ENCODE measurements at regions not wholly inside any gene's neighbourhood (a gene's known extent, or its start where the extent isn't known, plus 50 kb on each side); places are given as distances from the start of the nearest gene placed in this dataset.

DNA sequence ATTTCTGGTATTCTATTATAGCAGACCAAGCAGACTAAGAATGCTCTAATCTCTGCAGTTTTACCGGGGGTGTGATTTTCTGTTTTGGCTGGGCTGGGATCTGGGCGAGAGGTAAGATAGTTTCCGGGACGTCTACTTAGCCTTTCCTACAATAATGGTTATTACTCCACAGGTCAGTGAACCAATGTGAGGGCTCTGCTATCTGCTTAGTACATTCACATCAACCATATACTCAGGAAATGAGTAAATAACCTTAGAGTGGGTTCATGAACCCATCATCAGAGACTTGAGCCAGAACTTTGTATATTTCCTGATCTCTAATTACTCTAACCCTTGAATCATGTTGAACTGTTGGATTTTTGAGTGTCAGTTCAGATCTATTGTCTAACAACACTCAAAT is 90.1 kb upstream of the NOL4 start:
- Histone ChIP-seq H3K4me1 (no peaks in the 10 kb centered on the region), H3K27ac (no peak overlapping the region), H3K27me3 (no peaks in the 10 kb centered on the region), H3K36me3 (no peaks in the 10 kb centered on the region), H3K4me3 (no peak overlapping the region), H3K9me3 (no peaks in the 10 kb centered on the region)
- intact Hi-C loops (cut with DNase I; ENCODE audit: low total_unique reads): no loop called here
- DNase-seq: no peak
- TF ChIP-seq, protein P1, sequence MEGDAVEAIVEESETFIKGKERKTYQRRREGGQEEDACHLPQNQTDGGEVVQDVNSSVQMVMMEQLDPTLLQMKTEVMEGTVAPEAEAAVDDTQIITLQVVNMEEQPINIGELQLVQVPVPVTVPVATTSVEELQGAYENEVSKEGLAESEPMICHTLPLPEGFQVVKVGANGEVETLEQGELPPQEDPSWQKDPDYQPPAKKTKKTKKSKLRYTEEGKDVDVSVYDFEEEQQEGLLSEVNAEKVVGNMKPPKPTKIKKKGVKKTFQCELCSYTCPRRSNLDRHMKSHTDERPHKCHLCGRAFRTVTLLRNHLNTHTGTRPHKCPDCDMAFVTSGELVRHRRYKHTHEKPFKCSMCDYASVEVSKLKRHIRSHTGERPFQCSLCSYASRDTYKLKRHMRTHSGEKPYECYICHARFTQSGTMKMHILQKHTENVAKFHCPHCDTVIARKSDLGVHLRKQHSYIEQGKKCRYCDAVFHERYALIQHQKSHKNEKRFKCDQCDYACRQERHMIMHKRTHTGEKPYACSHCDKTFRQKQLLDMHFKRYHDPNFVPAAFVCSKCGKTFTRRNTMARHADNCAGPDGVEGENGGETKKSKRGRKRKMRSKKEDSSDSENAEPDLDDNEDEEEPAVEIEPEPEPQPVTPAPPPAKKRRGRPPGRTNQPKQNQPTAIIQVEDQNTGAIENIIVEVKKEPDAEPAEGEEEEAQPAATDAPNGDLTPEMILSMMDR (IDR thresholded peaks at IDR 0.05): no peak
- no peak for TF ChIP-seq POLR2A (IDR thresholded peaks at IDR 0.05)

DNA sequence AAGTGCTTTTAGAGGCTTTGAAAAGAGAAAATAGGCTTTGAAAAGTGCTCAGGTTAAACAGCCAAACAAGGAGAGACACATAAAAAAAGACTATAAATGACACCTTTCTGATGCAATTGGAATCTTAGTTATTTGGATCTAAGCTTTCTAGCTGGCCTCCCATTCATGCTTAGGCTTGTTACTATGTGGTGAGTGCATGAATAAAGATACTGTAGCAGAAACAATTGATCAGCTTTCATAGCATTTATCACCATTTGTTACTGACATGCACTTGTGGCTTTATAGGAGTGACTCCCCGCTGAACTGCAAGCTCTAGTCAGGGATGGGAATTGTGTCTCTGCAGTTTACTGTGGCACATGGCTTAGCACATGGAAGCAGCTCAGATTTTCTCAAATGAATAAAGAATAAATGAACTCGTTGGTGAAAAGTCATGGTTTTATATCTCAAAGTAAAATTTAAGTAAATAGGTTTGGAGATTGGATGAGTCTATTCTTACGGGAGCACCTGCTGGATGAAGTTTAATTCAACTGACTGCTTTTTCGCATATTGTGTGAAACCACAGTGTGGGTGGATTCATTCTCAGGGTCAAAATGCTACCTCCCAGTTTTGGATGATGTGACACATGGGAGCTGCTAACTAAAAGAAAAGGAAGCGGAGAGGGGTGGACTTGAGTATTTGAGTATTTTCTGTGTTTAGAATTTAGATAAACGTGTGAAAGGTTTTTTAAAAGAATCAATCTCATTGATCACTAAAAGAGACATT is 91.1 kb upstream of the NOL4 start:
- Histone ChIP-seq H3K27ac (no peak overlapping the region), H3K4me1 (no peaks in the 10 kb centered on the region), H3K9me3 (no peaks in the 10 kb centered on the region), H3K4me3 (no peak overlapping the region), H3K36me3 (no peaks in the 10 kb centered on the region), H3K27me3 (no peaks in the 10 kb centered on the region)
- TF ChIP-seq, protein P1 (IDR thresholded peaks at IDR 0.05): no peak
- no peak for TF ChIP-seq POLR2A (IDR thresholded peaks at IDR 0.05)
- intact Hi-C loops (cut with DNase I; ENCODE audit: low total_unique reads): no loop called here
- DNase-seq: no peak

DNA sequence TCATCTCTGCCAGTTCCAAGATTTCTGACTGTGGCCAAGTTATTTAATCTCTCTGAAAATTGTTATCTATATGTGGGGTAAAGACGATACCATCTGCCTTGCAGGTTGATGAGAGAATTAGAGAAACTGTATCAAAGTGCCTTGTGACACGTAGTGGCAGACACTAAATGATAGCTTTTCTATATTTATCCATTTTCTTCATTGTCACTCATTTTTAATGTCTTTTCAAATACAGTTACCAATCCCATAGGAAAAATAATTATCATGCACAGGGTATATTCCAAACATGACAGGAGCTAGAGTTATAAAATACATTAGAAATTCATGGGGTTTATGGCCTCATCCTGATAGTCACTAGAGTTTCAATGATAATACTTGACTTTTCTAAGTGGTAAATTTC is 95.6 kb upstream of the NOL4 start:
- no peaks in the 10 kb centered on the region for H3K36me3 ChIP-seq
- intact Hi-C loops (cut with DNase I; ENCODE audit: low total_unique reads): no loop called here
- no peaks in the 10 kb centered on the region for H3K4me1 ChIP-seq
- no peaks in the 10 kb centered on the region for H3K9me3 ChIP-seq
- H3K4me3 ChIP-seq: no peak overlapping the region
- no peak for TF ChIP-seq POLR2A (IDR thresholded peaks at IDR 0.05)
- TF ChIP-seq, protein P1 (IDR thresholded peaks at IDR 0.05): no peak
- H3K27me3 ChIP-seq: no peaks in the 10 kb centered on the region
- no peak overlapping the region for H3K27ac ChIP-seq
- no peak for DNase-seq

DNA sequence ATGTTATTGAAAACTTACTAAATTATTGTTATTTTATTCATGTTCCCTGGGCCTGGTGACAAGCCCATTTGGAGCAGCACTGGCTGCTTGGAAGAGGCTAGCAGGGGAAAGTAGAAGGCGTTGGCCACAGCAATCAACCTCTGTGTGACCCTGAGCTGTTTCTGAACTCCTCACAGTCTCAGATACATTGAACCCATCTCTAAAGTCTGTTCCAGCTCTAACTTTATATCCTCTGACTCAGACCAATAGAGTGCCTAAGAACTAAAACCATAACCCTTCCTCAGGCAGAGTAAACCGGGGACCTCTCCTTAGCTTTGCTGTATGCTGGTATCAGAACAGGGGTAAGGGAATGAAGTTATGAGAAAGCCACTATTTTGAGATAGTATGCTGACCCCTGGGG is 96.4 kb upstream of the NOL4 start:
- Histone ChIP-seq H3K4me1 (no peaks in the 10 kb centered on the region), H3K9me3 (no peaks in the 10 kb centered on the region), H3K36me3 (no peaks in the 10 kb centered on the region), H3K27me3 (no peaks in the 10 kb centered on the region), H3K4me3 (no peak overlapping the region), H3K27ac (no peak overlapping the region)
- intact Hi-C loops (cut with DNase I; ENCODE audit: low total_unique reads): no loop called here
- no peak for DNase-seq
- TF ChIP-seq, protein P1 (IDR thresholded peaks at IDR 0.05): no peak
- TF ChIP-seq POLR2A (IDR thresholded peaks at IDR 0.05): no peak

DNA sequence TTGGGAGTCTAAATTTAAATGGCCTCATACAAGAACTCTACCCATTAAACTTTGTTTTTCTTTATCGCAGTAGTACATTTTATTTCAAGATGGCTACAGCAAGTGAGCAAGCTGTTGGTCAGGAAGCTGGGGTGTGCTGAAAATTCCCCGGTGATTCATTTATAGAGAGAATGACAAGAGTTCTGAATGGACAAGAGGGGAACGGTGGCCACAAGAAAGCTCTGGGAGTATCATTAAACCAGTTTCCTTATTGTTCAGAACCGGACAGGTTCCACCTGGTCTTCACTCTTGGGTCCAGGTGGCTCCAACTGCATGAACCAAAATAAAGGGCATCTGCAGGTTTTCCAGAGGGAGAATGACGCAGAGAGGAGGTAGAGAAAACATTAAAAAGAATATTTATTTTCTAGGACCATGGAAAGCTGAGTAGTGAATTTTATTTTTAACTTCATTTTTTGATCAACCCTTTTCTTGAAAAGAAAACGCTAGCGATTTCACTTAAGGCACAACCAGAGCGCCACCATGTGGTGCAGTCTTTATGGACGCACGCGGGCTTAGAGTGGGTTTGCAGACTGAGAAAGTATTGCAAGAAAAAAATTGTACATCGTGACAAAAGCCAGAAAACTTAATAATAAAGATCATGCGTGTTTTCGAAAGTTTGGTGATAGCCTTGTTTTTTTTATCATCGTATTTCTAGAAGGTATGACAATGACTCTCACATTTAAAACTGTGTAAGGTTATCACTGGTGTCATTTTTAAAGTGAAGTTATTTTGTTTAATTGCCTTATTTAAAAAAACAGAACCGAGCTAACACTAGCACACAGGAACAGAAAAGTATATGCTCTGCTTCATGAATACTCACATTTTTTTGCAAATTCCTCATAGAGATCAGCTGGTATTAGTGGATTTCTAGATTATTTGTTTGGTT is 97.9 kb upstream of the NOL4 start:
- intact Hi-C loops (cut with DNase I; ENCODE audit: low total_unique reads): no loop called here
- H3K4me3 ChIP-seq: no peak overlapping the region

More for the DNA sequence above, 97.9 kb upstream of the NOL4 start:
- Histone ChIP-seq H3K27ac (no peak overlapping the region), H3K27me3 (no peaks in the 10 kb centered on the region), H3K36me3 (no peaks in the 10 kb centered on the region), H3K4me1 (no peaks in the 10 kb centered on the region), H3K9me3 (no peaks in the 10 kb centered on the region)
- no peak for DNase-seq
- no peak for TF ChIP-seq POLR2A (IDR thresholded peaks at IDR 0.05)
- TF ChIP-seq, protein P1 (IDR thresholded peaks at IDR 0.05): no peak

All from uterus (tissue), 3 donors.